Right atrium auricular region (tissue), 2 donors: ENCODE measurements at regions not wholly inside any gene's neighbourhood (a gene's known extent, or its start where the extent isn't known, plus 50 kb on each side); places are given as distances from the start of the nearest gene placed in this dataset.
"Not testable (repeated sequence)": the region's sequence is repeated elsewhere in the genome, so short reads cannot be mapped to it uniquely, and the experiment has no call there.

Source experiments
- DNase-seq: peaks from one replicate; pipeline ENCODE4 v3.0.0-alpha.2; 2019; ENCODE audit warnings: low spot score
- H3K27ac ChIP-seq, 2 donors: fragments of 200-600 bp; sonication (generic); 1 replicate in 1 of 2; 2 replicates in 1 of 2; pipeline ENCODE4 v1.5.1; 2016 to 2019
- H3K27me3 ChIP-seq, 2 donors: fragments of 200-600 bp; sonication (generic); one replicate each; pipeline versions ENCODE4 v1.5.1 to v1.6.0; 2017 to 2019
- H3K36me3 ChIP-seq: fragments of 200-600 bp; sonication (generic); one replicate; pipeline ENCODE4 v1.5.1; 2016
- H3K4me1 ChIP-seq, 2 donors: fragments of 200-600 bp; sonication (generic); one replicate each; pipeline versions ENCODE4 v1.5.1 to v1.6.0; 2017 to 2019
- H3K4me3 ChIP-seq, 2 donors: fragments of 200-600 bp; sonication (generic); 1 replicate in 1 of 2; 2 replicates in 1 of 2; pipeline ENCODE4 v1.5.1; 2017 to 2019; ENCODE audit warnings: mild to moderate bottlenecking in 1 of 2, moderate library complexity in 1 of 2
- H3K9me3 ChIP-seq, 2 donors: fragments of 200-600 bp; sonication (generic); one replicate each; pipeline ENCODE4 v1.5.1; 2019
- CTCF ChIP-seq, 2 donors: fragments of 200-600 bp; sonication (generic); IDR thresholded peaks; one replicate each; pipeline ENCODE4 v1.5.1; 2019; ENCODE audit warnings: antibody characterized with exemption in 2 of 2

GRCh38 chr6:19605624-19606023, 231.5 kb upstream of the ID4 start:
- H3K27me3 ChIP-seq, result no peaks in the 10 kb centered on the region
- no peaks in the 10 kb centered on the region for H3K4me1 ChIP-seq
- DNase-seq, result no peak
- H3K9me3 ChIP-seq, result no peaks in the 10 kb centered on the region
- no peak overlapping the region for H3K4me3 ChIP-seq
- TF ChIP-seq CTCF (IDR thresholded peaks at IDR 0.05), result no peak
- H3K36me3 ChIP-seq, result no peaks in the 10 kb centered on the region
- H3K27ac ChIP-seq, result no peak overlapping the region

- Histone ChIP-seq H3K9me3 (no peaks in the 10 kb centered on the region), H3K36me3 (no peaks in the 10 kb centered on the region), H3K4me1 (no peaks in the 10 kb centered on the region), H3K4me3 (no peak overlapping the region), H3K27me3 (no peaks in the 10 kb centered on the region), H3K27ac (no peak overlapping the region)
- TF ChIP-seq CTCF (IDR thresholded peaks at IDR 0.05), result no peak
- DNase-seq, result no peak
Observed at GRCh38 chr6:19608546-19608945, 228.6 kb upstream of the ID4 start.

GRCh38 chr6:19609972-19610641, 227.1 kb upstream of the ID4 start:
- TF ChIP-seq CTCF (IDR thresholded peaks at IDR 0.05), result no peak
- no peak overlapping the region for H3K27ac ChIP-seq

GRCh38 chr6:19612672-19613466, 224.3 kb upstream of the ID4 start:
- not testable (repeated sequence) for H3K27ac ChIP-seq, H3K4me1 ChIP-seq, H3K4me3 ChIP-seq, H3K27me3 ChIP-seq, H3K36me3 ChIP-seq, DNase-seq
- peaks cover 0 to 17% of the 10 kb centered on the region in 2 donors for H3K9me3 ChIP-seq

More at GRCh38 chr6:19609972-19610641, 227.1 kb upstream of the ID4 start:
- Histone ChIP-seq H3K27me3 (no peaks in the 10 kb centered on the region), H3K4me1 (no peaks in the 10 kb centered on the region), H3K4me3 (no peak overlapping the region), H3K36me3 (no peaks in the 10 kb centered on the region), H3K9me3 (no peaks in the 10 kb centered on the region)
- DNase-seq, result no peak

GRCh38 chr6:19613678-19614077, 223.5 kb upstream of the ID4 start:
- Histone ChIP-seq H3K27me3 (no peaks in the 10 kb centered on the region), H3K36me3 (no peaks in the 10 kb centered on the region), H3K4me1 (no peaks in the 10 kb centered on the region), H3K9me3 (peaks cover 0 to 17% of the 10 kb centered on the region in 2 donors), H3K4me3 (no peak overlapping the region), H3K27ac (no peak overlapping the region)
- no peak for TF ChIP-seq CTCF (IDR thresholded peaks at IDR 0.05)
- DNase-seq, result no peak

- no peak for DNase-seq
- H3K9me3 ChIP-seq, result peaks cover 0 to 24% of the 10 kb centered on the region in 2 donors
- H3K4me3 ChIP-seq, result no peak overlapping the region
- TF ChIP-seq CTCF (IDR thresholded peaks at IDR 0.05), result no peak
- H3K36me3 ChIP-seq, result no peaks in the 10 kb centered on the region
- H3K27me3 ChIP-seq, result no peaks in the 10 kb centered on the region
- H3K27ac ChIP-seq, result no peak overlapping the region
- H3K4me1 ChIP-seq, result no peaks in the 10 kb centered on the region
Observed at GRCh38 chr6:19616022-19616421, 221.1 kb upstream of the ID4 start.
